SK-N-SH treated with all-trans-retinoic acid at 6 μM for 48 hours (cell line): ENCODE measurements at regions not wholly inside any gene's neighbourhood (a gene's known extent, or its start where the extent isn't known, plus 50 kb on each side); places are given as distances from the start of the nearest gene placed in this dataset.

Experiments
- ATAC-seq: fragments of 200-7000 bp; cut with Tn5 transposase; 3 replicates; pipeline ENCODE4 v1.9.1; 2020; ENCODE audit warnings: mild to moderate bottlenecking, moderate library complexity
- BACH2 ChIP-seq: fragments of 250-450 bp; sonication (Bioruptor Pico); IDR thresholded peaks from 2 replicates; pipeline ENCODE4 v1.9.0; 2021; ENCODE audit warnings: mild to moderate bottlenecking, borderline replicate concordance
- CREB5 ChIP-seq: fragments of 250-450 bp; sonication (Bioruptor Pico); IDR thresholded peaks from 2 replicates; pipeline ENCODE4 v1.5.1; 2020; ENCODE audit warnings: low read depth, mild to moderate bottlenecking, moderate library complexity
- CSRNP3 ChIP-seq: fragments of 250-450 bp; sonication (Bioruptor Pico); IDR thresholded peaks from 2 replicates; pipeline ENCODE4 v1.5.1; 2021; ENCODE audit warnings: mild to moderate bottlenecking, moderate library complexity
- ESRRG ChIP-seq: fragments of 250-450 bp; sonication (Bioruptor Pico); IDR thresholded peaks from 2 replicates; pipeline ENCODE4 v1.6.1; 2021; ENCODE audit warnings: mild to moderate bottlenecking
- GLIS3 ChIP-seq: fragments of 250-450 bp; sonication (Bioruptor Pico); IDR thresholded peaks from 2 replicates; pipeline ENCODE4 v1.5.0; 2020; ENCODE audit warnings: mild to moderate bottlenecking, moderate library complexity
- ISL1 ChIP-seq: fragments of 250-450 bp; sonication (Bioruptor Pico); IDR thresholded peaks from 2 replicates; pipeline ENCODE4 v2.1.2; 2022; ENCODE audit warnings: mild to moderate bottlenecking, moderate library complexity
- OSR1 ChIP-seq: fragments of 250-450 bp; sonication (Bioruptor Pico); IDR thresholded peaks from 2 replicates; pipeline ENCODE4 v1.8.0; 2022; ENCODE audit warnings: moderate library complexity, mild to moderate bottlenecking, inconsistent platforms
- PATZ1 ChIP-seq: fragments of 250-450 bp; sonication (Bioruptor Pico); IDR thresholded peaks from 2 replicates; pipeline ENCODE4 v1.8.0; 2020; ENCODE audit warnings: mild to moderate bottlenecking, moderate library complexity, borderline replicate concordance
- POU6F1 ChIP-seq: fragments of 250-450 bp; sonication (Bioruptor Pico); IDR thresholded peaks from 2 replicates; pipeline ENCODE4 v1.8.0; 2021; ENCODE audit warnings: low read depth, mild to moderate bottlenecking, moderate library complexity, borderline replicate concordance
- PPARA ChIP-seq: fragments of 250-450 bp; sonication (Bioruptor Pico); IDR thresholded peaks from 2 replicates; pipeline ENCODE4 v1.5.0; 2020; ENCODE audit warnings: mild to moderate bottlenecking, borderline replicate concordance
- RARB ChIP-seq: fragments of 250-450 bp; sonication (Bioruptor Pico); IDR thresholded peaks from 2 replicates; pipeline ENCODE4 v1.8.0; 2021; ENCODE audit warnings: mild to moderate bottlenecking, moderate library complexity
- SNAI2 ChIP-seq: fragments of 250-450 bp; sonication (Bioruptor Pico); IDR thresholded peaks from 2 replicates; pipeline ENCODE4 v1.5.0; 2020; ENCODE audit warnings: mild to moderate bottlenecking, moderate library complexity
- TCF4 ChIP-seq: fragments of 250-450 bp; sonication (Bioruptor Pico); IDR thresholded peaks from 2 replicates; pipeline ENCODE4 v1.8.0; 2021; ENCODE audit warnings: mild to moderate bottlenecking, moderate library complexity, borderline replicate concordance
- TOX ChIP-seq: fragments of 250-450 bp; sonication (Bioruptor Pico); IDR thresholded peaks from 2 replicates; pipeline ENCODE4 v1.8.0; 2021; ENCODE audit warnings: mild to moderate bottlenecking, moderate library complexity, borderline replicate concordance
- TSHZ2 ChIP-seq: fragments of 250-450 bp; sonication (Bioruptor Pico); IDR thresholded peaks from 2 replicates; pipeline ENCODE4 v1.5.0; 2020; ENCODE audit warnings: mild to moderate bottlenecking, moderate library complexity
- ZFP3 ChIP-seq: fragments of 250-450 bp; sonication (Bioruptor Pico); IDR thresholded peaks from 2 replicates; pipeline ENCODE4 v1.5.0; 2020; ENCODE audit warnings: mild to moderate bottlenecking, moderate library complexity
- ZFP30 ChIP-seq: fragments of 450-650 bp; formaldehyde crosslinking; IDR thresholded peaks from 2 replicates; pipeline ENCODE4 v1.5.0; 2022; ENCODE audit warnings: mild to moderate bottlenecking, moderate library complexity
- ZNF565 ChIP-seq: fragments of 450-650 bp; formaldehyde crosslinking; conservative IDR thresholded peaks from 2 replicates; pipeline ENCODE4 v1.5.0; 2020; ENCODE audit warnings: low read depth, mild to moderate bottlenecking, moderate library complexity
- ZNF70 ChIP-seq: fragments of 450-650 bp; formaldehyde crosslinking; IDR thresholded peaks from 2 replicates; pipeline ENCODE4 v1.5.0; 2020; ENCODE audit warnings: mild to moderate bottlenecking, moderate library complexity
- ZNF8 ChIP-seq: fragments of 450-650 bp; formaldehyde crosslinking; IDR thresholded peaks from 2 replicates; pipeline ENCODE4 v1.5.0; 2020; ENCODE audit warnings: mild to moderate bottlenecking, moderate library complexity

- TF ChIP-seq POU6F1 (CRISPR knock-in tag) (no peak), SNAI2 (CRISPR knock-in tag) (no peak), OSR1 (CRISPR knock-in tag) (no peak), PATZ1 (CRISPR knock-in tag) (no peak), ZFP30 (CRISPR knock-in tag) (no peak), RARB (CRISPR knock-in tag) (no peak), TCF4 (CRISPR knock-in tag) (no peak), ESRRG (CRISPR knock-in tag) (no peak), CSRNP3 (CRISPR knock-in tag) (no peak), TSHZ2 (no peak), GLIS3 (no peak), ZFP3 (CRISPR knock-in tag) (no peak)
- no peak for ATAC-seq
These were observed 214.3 kb upstream of the PDZRN3 start for GRCh38 chr3:73839032-73839431.

GRCh38 chr3:73835945-73836344, 211.2 kb upstream of the PDZRN3 start:
- no peak for ATAC-seq
- no peak for TF ChIP-seq TOX (CRISPR knock-in tag)
- no peak for TF ChIP-seq CSRNP3 (CRISPR knock-in tag)
- TF ChIP-seq TSHZ2, result no peak
- TF ChIP-seq ZNF70, result no peak
- no peak for TF ChIP-seq ISL1 (CRISPR knock-in tag)
- TF ChIP-seq CREB5 (CRISPR knock-in tag), result no peak
- no peak for TF ChIP-seq ZFP30 (CRISPR knock-in tag)
- no peak for TF ChIP-seq ZFP3 (CRISPR knock-in tag)
- TF ChIP-seq RARB (CRISPR knock-in tag), result no peak
- no peak for TF ChIP-seq ZNF565 (CRISPR knock-in tag)
- TF ChIP-seq SNAI2 (CRISPR knock-in tag), result no peak
- no peak for TF ChIP-seq ZNF8
- no peak for TF ChIP-seq PATZ1 (CRISPR knock-in tag)
- no peak for TF ChIP-seq BACH2
- no peak for TF ChIP-seq PPARA (CRISPR knock-in tag)
- TF ChIP-seq GLIS3, result no peak
- TF ChIP-seq POU6F1 (CRISPR knock-in tag), result no peak
- no peak for TF ChIP-seq OSR1 (CRISPR knock-in tag)
